Epithelial cell of prostate (primary cell): ENCODE measurements at regions not wholly inside any gene's neighbourhood (a gene's known extent, or its start where the extent isn't known, plus 50 kb on each side); places are given as distances from the start of the nearest gene placed in this dataset.
"Not testable (repeated sequence)": the region's sequence is repeated elsewhere in the genome, so short reads cannot be mapped to it uniquely, and the experiment has no call there.

ENCODE experiments used
- DNase-seq: peaks from one replicate; pipeline ENCODE4 v3.0.0-alpha.2; 2011; ENCODE audit warnings: low read depth, low spot score
- H3K27ac ChIP-seq: fragments of 450-650 bp; 2 replicates; pipeline ENCODE4 v1.5.1; 2017; ENCODE audit warnings: mild to moderate bottlenecking

- not testable (repeated sequence) for DNase-seq, H3K27ac ChIP-seq
Measured at GRCh38 chr2:239592629-239593290, 191.9 kb upstream of the HDAC4 start.

GRCh38 chr2:239590995-239591915, 190.4 kb upstream of the HDAC4 start:
- no peak overlapping the region for H3K27ac ChIP-seq
- no peak for DNase-seq

DNA sequence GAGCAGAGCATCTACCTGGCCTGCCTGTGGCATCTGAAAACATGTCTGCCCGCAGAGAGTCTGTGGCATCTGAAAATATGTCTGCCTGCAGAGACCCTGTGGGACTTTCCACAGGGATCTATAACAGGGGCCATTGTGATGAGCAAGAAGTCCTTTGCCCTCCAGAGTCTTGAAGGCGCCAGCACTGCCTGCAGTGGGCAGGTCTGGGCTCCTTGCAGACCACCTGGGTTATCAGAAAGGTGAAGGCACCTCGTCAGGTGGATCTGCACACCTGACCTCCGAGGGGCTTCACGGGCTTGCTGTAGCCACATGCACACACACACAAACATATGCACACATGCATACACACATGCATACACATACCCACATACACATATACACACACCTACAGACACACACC, 189.5 kb upstream of the HDAC4 start:
- DNase-seq: no peak
- no peak overlapping the region for H3K27ac ChIP-seq

GRCh38 chr2:239589833-239590232, 189.0 kb upstream of the HDAC4 start:
- no peak overlapping the region for H3K27ac ChIP-seq
- DNase-seq: no peak

DNA sequence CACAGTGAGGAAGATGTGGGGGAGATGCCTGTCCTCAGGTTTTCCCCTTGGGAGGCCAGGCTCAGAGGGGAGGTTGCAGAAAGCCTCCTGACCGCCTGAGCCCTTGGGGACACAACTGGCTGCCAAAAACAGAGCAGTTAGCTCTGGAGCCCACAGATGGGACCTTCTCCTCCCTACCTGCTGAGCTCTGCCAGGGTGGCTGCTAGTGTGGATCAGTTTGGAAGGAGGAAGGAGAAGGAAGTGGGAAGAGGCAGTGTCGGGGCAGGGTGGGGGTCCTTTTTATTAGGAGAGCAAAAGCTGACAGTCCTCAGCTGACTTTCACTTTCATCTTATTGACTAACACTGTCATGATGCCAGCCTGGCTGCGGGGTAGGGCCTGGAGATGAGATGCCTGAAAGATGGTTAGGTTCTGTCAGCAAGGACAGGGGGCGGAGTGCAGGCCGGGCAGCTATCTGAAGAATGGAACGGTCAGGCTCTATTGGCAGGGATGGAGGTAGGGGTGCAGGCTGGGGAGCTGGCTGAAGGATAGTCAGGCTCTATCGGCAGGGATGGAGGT, 188.5 kb upstream of the HDAC4 start:
- DNase-seq: no peak
- H3K27ac ChIP-seq: no peak overlapping the region

DNA sequence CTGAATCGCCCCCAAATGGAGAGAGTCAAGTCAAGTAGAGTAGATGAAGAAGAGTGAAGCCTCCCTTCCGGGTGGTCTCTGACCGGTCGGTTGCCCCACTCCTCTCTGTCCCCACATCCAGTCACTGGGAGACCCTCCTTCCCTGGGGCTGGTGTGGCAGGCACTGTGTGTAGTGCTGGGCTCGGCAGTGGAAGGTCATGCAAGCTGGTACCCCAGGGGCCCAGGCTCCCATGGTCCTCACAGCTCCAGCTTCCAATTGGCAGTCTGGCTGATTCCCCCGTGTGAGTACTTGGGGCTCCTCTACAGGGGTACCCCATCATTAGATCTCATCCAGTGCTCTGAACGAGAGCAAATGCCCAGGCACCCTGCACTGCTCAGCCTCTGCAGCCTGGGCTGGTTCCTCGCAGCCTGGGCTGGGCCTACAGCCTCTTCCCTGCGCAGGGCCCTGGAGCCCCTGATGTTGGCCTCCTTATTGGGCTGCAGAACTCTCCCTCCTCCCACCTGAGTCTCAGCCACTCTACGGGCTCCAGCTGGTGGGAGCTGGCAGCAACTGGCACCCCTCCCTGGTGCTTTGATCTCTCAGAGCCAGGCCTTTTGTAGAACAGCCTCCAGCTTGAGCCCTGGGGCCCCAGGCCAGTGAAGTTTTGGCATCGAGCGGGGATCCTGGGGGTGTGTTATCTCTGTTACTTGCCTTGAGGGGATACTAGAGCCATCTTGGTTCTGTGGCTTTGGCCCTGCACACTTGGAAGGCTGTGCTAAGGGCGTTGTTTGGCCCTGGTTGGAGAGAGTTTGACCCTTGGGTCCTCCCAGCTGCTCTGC, 187.8 kb upstream of the HDAC4 start:
- no peak for DNase-seq
- no peak overlapping the region for H3K27ac ChIP-seq

- no peak for DNase-seq
- H3K27ac ChIP-seq: no peak overlapping the region
Measured at GRCh38 chr2:239587841-239588240, 187.0 kb upstream of the HDAC4 start.

- no peak overlapping the region for H3K27ac ChIP-seq
- DNase-seq: no peak
Measured at GRCh38 chr2:239587311-239587731, 186.5 kb upstream of the HDAC4 start.

GRCh38 chr2:239586651-239587310, 186.0 kb upstream of the HDAC4 start:
- H3K27ac ChIP-seq: no peak overlapping the region
- no peak for DNase-seq

DNA sequence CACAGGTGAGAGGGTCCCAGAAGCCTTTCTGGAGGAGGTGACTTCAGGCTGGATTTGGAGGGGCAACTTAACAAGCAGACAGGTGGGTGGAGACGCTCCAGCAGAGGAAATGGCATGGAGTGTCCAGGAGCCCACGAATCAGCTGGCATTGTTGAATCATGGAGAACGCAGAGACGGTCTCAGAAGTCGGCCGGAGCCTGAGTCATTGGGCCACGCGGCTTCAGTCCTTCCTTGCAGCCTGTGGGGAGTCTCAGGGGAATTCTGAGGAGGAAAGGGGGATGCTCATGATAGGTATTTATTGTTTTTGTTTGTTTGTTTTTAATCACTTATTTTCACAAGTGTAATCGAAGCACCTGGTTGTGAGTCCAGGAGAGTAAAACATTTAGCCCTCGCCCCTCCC, 184.6 kb upstream of the HDAC4 start:
- no peak for DNase-seq

DNA sequence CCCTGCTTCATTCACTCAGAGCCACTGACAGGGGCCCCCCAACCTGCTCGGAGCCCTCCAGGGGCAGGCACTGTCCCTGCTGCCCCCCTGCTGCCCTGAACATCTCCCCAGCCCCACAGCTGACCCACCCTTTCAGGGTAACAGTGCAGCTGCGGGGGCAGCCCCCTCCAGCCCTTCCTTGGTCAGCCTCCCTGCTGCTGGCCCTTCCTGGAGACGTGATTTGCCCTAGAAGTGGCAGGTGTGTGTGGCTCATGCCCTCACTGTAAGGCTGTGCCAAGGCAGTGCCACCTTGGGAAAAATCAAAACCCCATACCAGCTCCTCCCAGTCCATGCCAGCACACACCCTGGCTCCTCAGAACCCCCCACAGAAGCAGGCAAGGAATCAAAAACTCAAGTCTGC, 184.2 kb upstream of the HDAC4 start:
- no peak for DNase-seq
- no peak overlapping the region for H3K27ac ChIP-seq

More for the DNA sequence above, 184.6 kb upstream of the HDAC4 start:
- H3K27ac ChIP-seq: no peak overlapping the region

DNA sequence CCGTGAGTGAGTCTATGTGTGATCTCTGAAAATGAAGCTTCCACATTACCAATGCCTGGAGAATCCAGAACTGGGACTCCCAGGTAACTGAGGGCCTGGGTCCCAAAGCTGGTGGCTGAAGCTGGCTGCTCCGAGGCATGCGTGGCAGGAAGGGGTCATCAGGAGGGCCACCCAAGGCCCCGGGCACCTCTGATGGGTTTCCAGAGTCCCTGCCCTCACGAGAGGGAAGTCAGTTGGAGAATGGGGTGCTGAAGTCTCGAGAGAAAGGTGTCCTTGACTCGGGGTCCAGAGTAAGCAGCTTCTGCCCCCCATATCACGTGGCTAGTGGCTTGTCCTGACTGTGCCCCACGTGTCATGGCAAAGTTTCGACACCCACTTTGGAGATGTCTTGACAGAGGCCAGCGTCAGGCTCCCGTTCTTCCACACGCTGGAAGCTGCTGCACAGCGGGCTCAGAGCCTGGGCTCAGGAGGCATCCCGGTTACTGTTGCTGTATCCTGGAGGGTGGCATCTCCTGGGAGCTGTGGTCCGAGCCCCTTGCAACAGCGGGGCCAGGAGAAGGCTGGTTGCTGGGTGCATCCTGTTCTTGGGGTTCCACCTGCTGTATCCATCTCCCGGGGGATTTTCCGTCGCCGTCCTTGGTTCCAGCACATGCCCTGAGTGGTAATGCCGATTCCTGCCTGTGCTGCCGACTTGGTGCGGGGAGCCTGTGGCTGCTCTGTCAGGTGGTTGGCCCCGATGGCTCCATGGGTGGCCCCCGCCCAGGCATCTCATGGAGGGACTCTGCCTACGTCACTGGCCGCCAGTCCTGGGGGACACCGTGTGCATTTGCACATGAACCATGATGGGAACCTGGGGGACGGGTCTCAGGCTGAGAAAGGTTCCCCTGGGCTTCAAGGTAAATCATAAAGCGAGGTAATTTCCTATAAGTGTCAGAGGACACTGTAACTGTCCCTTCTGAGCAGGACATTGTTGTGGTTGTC, 183.3 kb upstream of the HDAC4 start:
- H3K27ac ChIP-seq: no peak overlapping the region
- no peak for DNase-seq

GRCh38 chr2:239583171-239583878, 182.5 kb upstream of the HDAC4 start:
- no peak overlapping the region for H3K27ac ChIP-seq
- DNase-seq: no peak

DNA sequence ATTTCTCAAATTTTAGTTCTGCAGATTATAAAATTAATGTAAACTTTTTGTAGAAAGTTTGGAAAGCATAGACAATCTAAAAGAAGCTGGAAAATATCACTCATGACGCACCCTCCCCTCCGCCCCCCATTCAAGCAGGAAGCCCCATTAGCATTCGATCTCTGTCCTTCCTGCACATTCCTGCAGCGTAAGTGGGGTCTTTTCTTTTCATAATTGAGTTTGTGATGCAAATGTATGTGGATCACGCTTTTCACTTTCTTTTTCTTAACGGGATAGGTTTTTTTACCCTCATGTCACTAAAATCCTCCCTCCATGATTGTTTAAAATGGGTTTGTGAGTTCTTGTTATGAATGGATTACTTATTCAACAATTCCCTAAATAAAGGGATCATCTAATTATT, 181.7 kb upstream of the HDAC4 start:
- H3K27ac ChIP-seq: no peak overlapping the region
- DNase-seq: no peak

DNA sequence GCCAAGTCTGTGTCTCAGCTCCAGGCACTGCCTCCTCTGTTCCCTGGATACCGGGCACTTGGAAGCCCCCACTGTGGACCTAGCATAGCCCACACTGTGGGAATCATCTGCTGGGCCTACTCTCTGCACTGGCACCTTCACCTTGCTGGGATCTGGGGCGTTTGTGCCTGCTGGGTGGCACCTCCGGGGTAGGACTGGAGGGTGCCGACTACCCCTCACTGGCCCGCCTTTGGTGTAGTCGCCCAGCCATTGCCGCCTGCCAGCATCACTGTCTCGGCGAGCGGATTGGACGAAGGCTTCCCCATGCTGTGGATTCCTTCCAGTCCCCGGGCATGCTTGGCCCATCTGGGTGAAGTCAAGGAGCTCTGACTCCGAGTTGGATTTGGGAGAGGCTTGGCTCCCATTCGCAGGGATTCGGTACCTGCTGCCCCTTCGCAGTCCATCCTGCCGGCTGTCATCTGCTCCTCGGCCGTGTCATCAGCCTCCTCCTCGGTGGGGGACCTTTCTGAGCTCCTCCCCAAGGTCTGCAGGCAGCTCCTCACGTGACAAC, 180.6 kb upstream of the HDAC4 start:
- H3K27ac ChIP-seq: no peak overlapping the region
- no peak for DNase-seq

- no peak for DNase-seq
- H3K27ac ChIP-seq: no peak overlapping the region
Measured at GRCh38 chr2:239580199-239580527, 179.3 kb upstream of the HDAC4 start.

- no peak overlapping the region for H3K27ac ChIP-seq
- no peak for DNase-seq
Measured at GRCh38 chr2:239579524-239580198, 178.8 kb upstream of the HDAC4 start.
